ENCODE measurements at regions not wholly inside any gene's neighbourhood (a gene's known extent, or its start where the extent isn't known, plus 50 kb on each side); places are given as distances from the start of the nearest gene placed in this dataset.

DNA sequence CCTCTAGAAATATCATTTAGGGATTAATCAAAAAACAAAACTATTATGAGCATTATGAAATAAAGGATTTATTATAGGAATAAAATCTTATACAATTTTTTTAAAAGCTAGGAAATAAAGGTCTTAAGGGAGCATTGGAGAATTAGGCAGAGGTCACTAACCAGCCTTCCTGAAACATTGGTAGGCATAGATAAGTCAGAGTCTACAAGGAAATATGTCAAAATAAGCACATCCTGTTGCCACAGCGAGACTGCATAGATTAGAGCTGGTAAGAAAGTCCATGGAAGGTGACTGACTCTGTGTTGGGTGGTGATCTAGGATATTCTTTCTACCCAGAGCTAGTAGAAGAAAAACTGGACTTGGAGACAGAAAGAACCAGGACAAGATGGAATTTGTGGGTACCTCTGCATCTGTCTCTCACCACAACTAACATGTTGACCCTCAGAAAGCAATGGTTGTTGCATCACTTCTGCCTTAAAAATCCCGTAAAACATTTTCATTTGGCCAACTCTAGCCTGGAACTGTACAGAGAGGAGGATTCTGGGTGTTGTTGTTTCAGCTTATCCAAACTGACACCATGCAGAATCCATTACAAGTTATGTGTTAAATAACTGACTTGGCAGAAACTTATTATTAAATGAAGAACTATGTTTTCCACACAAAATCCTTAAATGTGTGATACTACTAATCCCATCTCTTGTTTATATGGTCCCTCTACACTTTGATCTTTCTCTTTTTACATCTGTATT, 77.1 kb downstream of the FBXO5 start:
- DNase-seq: no peak

DNA sequence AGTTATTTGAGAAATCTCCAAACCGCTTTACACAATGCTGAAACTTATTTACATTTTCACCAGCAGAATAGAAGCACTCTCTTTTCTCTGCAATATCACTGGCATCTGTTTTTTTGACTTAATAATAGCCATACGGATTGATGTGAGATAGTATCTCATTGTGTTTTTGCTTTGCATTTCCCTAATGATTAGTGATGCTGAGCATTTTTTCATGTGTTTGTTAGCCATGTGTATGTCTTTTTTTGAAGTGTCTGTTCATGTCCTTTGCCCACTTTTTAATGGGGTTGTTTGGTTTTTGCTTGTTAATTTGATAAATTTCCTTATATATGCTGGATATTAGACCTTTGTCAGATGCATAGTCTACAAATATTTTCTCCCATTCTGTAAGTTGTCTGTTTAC, 73.6 kb downstream of the FBXO5 start:
- no peak for DNase-seq

DNA sequence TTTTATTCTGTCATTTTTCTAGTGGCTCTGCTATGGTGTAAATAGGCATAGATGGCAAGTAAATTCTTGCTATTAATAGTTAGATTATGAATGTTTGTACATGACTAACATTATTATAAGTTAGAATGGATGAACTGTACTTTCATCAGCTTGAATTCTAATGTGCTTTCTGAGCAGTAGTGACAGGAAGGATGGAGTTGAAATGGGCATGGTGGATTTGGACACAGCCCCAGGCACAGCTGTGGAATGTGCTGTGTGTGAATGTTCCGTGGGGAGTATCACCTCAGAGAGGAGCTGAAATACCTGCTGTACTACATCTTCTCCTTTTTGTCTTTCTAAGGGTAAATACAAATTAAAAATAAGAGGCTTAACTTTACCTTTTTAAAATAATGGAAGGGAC, 66.8 kb downstream of the FBXO5 start:
- no peak for DNase-seq

DNA sequence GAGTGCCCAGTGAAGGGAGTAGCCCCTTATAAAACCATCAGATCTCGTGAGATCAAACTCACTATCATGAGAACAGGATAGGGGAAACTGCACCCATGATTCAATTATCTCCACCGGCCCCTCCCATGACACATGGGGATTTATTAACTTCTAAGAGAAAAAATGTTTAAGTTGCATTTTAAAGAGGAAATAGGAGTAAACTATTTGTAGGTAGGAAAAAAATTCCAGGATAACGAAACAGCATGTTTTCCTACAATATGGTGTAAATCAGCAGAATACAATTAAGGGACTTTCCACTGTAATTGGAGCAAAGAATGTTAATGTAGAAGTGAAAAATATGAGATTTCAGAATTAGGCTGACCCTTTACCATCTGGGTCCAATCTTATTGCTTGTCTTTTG, 63.9 kb downstream of the FBXO5 start:
- no peak for DNase-seq

DNA sequence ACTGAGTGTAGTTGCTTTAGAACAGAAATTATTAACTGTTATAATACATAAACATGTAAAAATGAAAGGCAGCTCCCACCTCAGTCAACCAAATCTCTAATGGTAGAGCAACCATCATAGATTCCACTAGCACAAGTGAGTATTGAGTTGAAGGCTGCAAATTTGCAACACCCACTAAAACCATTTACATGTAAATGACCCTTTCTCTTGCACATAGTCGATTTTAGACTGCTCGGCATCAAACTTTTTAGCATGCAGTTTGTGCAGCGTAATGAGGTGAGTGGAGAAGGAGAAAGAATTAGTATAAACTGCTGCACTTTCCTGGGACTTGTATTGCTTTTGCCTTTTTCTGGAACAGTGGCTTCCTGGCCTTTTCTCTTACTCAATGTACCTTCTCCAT, 62.8 kb downstream of the FBXO5 start:
- DNase-seq: no peak
